ENCODE measurements at regions not wholly inside any gene's neighbourhood (a gene's known extent, or its start where the extent isn't known, plus 50 kb on each side); places are given as distances from the start of the nearest gene placed in this dataset.

- no peaks in the 10 kb centered on the region for H3K4me1 ChIP-seq (ENCODE audit: control insufficient read depth, low read depth, low read length)
- H3K79me1 ChIP-seq (ENCODE audit: low read length) = no peaks in the 10 kb centered on the region
- no peak overlapping the region for H2AK5ac ChIP-seq (ENCODE audit: low read length)
- no peak overlapping the region for H3K4ac ChIP-seq (ENCODE audit: low read depth, low read length)
- no peaks in the 10 kb centered on the region for H3K27me3 ChIP-seq (ENCODE audit: insufficient read depth, low read length, poor library complexity)
- DNase-seq = peak; percentile 26
- no peak overlapping the region for H3K4me2 ChIP-seq (ENCODE audit: low read length)
- no peak overlapping the region for H4K5ac ChIP-seq (ENCODE audit: low read length)
- H3K4me3 ChIP-seq (ENCODE audit: low read length) = no peak overlapping the region
- no peak overlapping the region for H2BK120ac ChIP-seq (ENCODE audit: low read depth, low read length)
- no peaks in the 10 kb centered on the region for H3K79me2 ChIP-seq (ENCODE audit: control insufficient read depth, insufficient read depth, low read length)
- H2BK5ac ChIP-seq (ENCODE audit: low read length) = no peak overlapping the region
- H2BK15ac ChIP-seq (replicated peaks; ENCODE audit: low read depth) = no peak overlapping the region
- H3K56ac ChIP-seq (ENCODE audit: low read length) = no peak overlapping the region
- no peaks in the 10 kb centered on the region for H3K36me3 ChIP-seq (ENCODE audit: control insufficient read depth, insufficient read depth, low read length)
- no peak overlapping the region for H4K8ac ChIP-seq (ENCODE audit: low read depth, low read length)
- H3K23ac ChIP-seq (ENCODE audit: low read length) = no peak overlapping the region
- WGBS (ENCODE audit: extremely low coverage, insufficient coverage, low lambda C conversion rate) = no CpG with 5 or more reads among the region's 9 CpGs
- H3K27ac ChIP-seq (ENCODE audit: low read depth, low read length) = no peak overlapping the region
- no peak overlapping the region for H3K18ac ChIP-seq (ENCODE audit: low read length)
- no peak overlapping the region for H3K9ac ChIP-seq (ENCODE audit: low read length)
These were observed 94.3 kb downstream of the PSMG1 start for GRCh38 chr21:39088831-39089380.

GRCh38 chr21:39088031-39088370 is 95.2 kb downstream of the PSMG1 start:
- no CpG with 5 or more reads among the region's 6 CpGs for WGBS (ENCODE audit: extremely low coverage, insufficient coverage, low lambda C conversion rate)
- Histone ChIP-seq H3K18ac (ENCODE audit: low read length) (no peak overlapping the region), H3K9ac (ENCODE audit: low read length) (no peak overlapping the region), H3K79me1 (ENCODE audit: low read length) (no peaks in the 10 kb centered on the region), H2BK5ac (ENCODE audit: low read length) (no peak overlapping the region), H3K79me2 (ENCODE audit: control insufficient read depth, insufficient read depth, low read length) (no peaks in the 10 kb centered on the region), H3K4me1 (ENCODE audit: control insufficient read depth, low read depth, low read length) (no peaks in the 10 kb centered on the region), H3K4me3 (ENCODE audit: low read length) (no peak overlapping the region), H3K56ac (ENCODE audit: low read length) (no peak overlapping the region), H3K23ac (ENCODE audit: low read length) (no peak overlapping the region), H4K8ac (ENCODE audit: low read depth, low read length) (no peak overlapping the region), H3K27ac (ENCODE audit: low read depth, low read length) (no peak overlapping the region), H3K36me3 (ENCODE audit: control insufficient read depth, insufficient read depth, low read length) (no peaks in the 10 kb centered on the region), H3K4me2 (ENCODE audit: low read length) (no peak overlapping the region), H3K27me3 (ENCODE audit: insufficient read depth, low read length, poor library complexity) (no peaks in the 10 kb centered on the region), H3K4ac (ENCODE audit: low read depth, low read length) (no peak overlapping the region), H2AK5ac (ENCODE audit: low read length) (no peak overlapping the region), H2BK15ac (replicated peaks; ENCODE audit: low read depth) (no peak overlapping the region), H4K5ac (ENCODE audit: low read length) (no peak overlapping the region), H2BK120ac (ENCODE audit: low read depth, low read length) (no peak overlapping the region)
- no peak for DNase-seq

DNA sequence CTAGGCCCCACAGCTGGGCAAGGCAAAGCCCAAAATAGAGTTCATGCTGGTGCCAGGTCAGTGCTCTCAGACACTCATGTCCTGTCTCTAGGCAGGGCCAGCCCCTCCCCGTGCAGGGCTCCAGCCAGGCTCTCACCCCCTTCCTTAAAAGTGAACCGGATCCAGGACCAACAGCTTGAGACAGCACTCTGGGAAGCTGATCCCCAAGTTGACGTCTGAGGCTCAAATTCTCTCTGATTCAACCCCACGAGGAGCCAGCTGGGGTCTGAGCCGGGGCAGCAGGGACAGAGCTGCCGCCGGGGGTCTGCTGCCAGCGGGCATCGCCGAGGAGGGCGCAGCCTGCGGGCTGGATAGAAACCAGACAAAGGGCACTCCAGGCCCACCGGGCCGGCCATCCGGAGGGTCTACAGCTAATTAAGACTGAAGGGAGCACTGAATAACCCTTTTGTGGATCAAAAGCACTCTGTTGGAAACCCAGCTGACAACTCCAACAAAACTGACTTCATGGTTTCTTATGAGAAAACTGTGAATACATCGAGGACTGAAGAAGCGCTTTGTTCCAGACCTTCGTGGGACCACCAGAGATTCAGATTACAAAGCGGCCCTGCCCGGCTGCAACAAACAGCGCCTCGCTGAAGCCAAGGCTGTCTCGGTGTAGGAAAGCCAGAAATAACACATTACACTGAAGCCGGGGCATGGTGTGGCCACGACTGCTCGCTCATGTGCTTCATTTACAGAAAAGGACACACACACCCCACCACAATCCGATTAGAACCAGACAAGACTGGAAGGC is 95.8 kb downstream of the PSMG1 start:
- Histone ChIP-seq H3K27ac (ENCODE audit: low read depth, low read length) (no peak overlapping the region), H3K9ac (ENCODE audit: low read length) (no peak overlapping the region), H3K4me2 (ENCODE audit: low read length) (no peak overlapping the region), H3K79me2 (ENCODE audit: control insufficient read depth, insufficient read depth, low read length) (no peaks in the 10 kb centered on the region), H4K8ac (ENCODE audit: low read depth, low read length) (no peak overlapping the region), H2BK5ac (ENCODE audit: low read length) (no peak overlapping the region), H3K4me1 (ENCODE audit: control insufficient read depth, low read depth, low read length) (no peaks in the 10 kb centered on the region), H3K18ac (ENCODE audit: low read length) (no peak overlapping the region), H3K56ac (ENCODE audit: low read length) (no peak overlapping the region), H3K79me1 (ENCODE audit: low read length) (no peaks in the 10 kb centered on the region), H2BK15ac (replicated peaks; ENCODE audit: low read depth) (no peak overlapping the region), H3K23ac (ENCODE audit: low read length) (no peak overlapping the region), H3K27me3 (ENCODE audit: insufficient read depth, low read length, poor library complexity) (no peaks in the 10 kb centered on the region), H2BK120ac (ENCODE audit: low read depth, low read length) (no peak overlapping the region), H4K5ac (ENCODE audit: low read length) (no peak overlapping the region), H3K4ac (ENCODE audit: low read depth, low read length) (no peak overlapping the region), H3K4me3 (ENCODE audit: low read length) (no peak overlapping the region), H2AK5ac (ENCODE audit: low read length) (no peak overlapping the region), H3K36me3 (ENCODE audit: control insufficient read depth, insufficient read depth, low read length) (no peaks in the 10 kb centered on the region)
- no peak for DNase-seq
- no CpG with 5 or more reads among the region's 27 CpGs for WGBS (ENCODE audit: extremely low coverage, insufficient coverage, low lambda C conversion rate)

GRCh38 chr21:39086547-39086946 is 96.7 kb downstream of the PSMG1 start:
- Histone ChIP-seq H3K27ac (ENCODE audit: low read depth, low read length) (no peak overlapping the region), H4K5ac (ENCODE audit: low read length) (no peak overlapping the region)

GRCh38 chr21:39085843-39086405 is 97.3 kb downstream of the PSMG1 start:
- H3K23ac ChIP-seq (ENCODE audit: low read length) = no peak overlapping the region
- H2AK5ac ChIP-seq (ENCODE audit: low read length) = no peak overlapping the region
- H3K4me3 ChIP-seq (ENCODE audit: low read length) = no peak overlapping the region
- H3K79me2 ChIP-seq (ENCODE audit: control insufficient read depth, insufficient read depth, low read length) = no peaks in the 10 kb centered on the region
- no peak overlapping the region for H3K4me2 ChIP-seq (ENCODE audit: low read length)
- H4K5ac ChIP-seq (ENCODE audit: low read length) = no peak overlapping the region
- no peak for DNase-seq
- peak overlapping the region; percentile 36 for H3K4ac ChIP-seq (ENCODE audit: low read depth, low read length)
- no peak overlapping the region for H3K18ac ChIP-seq (ENCODE audit: low read length)
- no peak overlapping the region for H3K56ac ChIP-seq (ENCODE audit: low read length)
- no peaks in the 10 kb centered on the region for H3K36me3 ChIP-seq (ENCODE audit: control insufficient read depth, insufficient read depth, low read length)
- H4K8ac ChIP-seq (ENCODE audit: low read depth, low read length) = no peak overlapping the region
- H3K9ac ChIP-seq (ENCODE audit: low read length) = no peak overlapping the region
- H2BK120ac ChIP-seq (ENCODE audit: low read depth, low read length) = no peak overlapping the region
- no peak overlapping the region for H3K27ac ChIP-seq (ENCODE audit: low read depth, low read length)
- no peak overlapping the region for H2BK5ac ChIP-seq (ENCODE audit: low read length)
- H3K4me1 ChIP-seq (ENCODE audit: control insufficient read depth, low read depth, low read length) = no peaks in the 10 kb centered on the region
- WGBS (ENCODE audit: extremely low coverage, insufficient coverage, low lambda C conversion rate) = no CpG with 5 or more reads among the region's 6 CpGs
- no peaks in the 10 kb centered on the region for H3K79me1 ChIP-seq (ENCODE audit: low read length)
- H2BK15ac ChIP-seq (replicated peaks; ENCODE audit: low read depth) = no peak overlapping the region
- H3K27me3 ChIP-seq (ENCODE audit: insufficient read depth, low read length, poor library complexity) = no peaks in the 10 kb centered on the region

More at GRCh38 chr21:39086547-39086946, 96.7 kb downstream of the PSMG1 start:
- no peaks in the 10 kb centered on the region for H3K27me3 ChIP-seq (ENCODE audit: insufficient read depth, low read length, poor library complexity)
- no peak overlapping the region for H4K8ac ChIP-seq (ENCODE audit: low read depth, low read length)
- no CpG with 5 or more reads among the region's 8 CpGs for WGBS (ENCODE audit: extremely low coverage, insufficient coverage, low lambda C conversion rate)
- no peak overlapping the region for H3K4me3 ChIP-seq (ENCODE audit: low read length)
- H3K9ac ChIP-seq (ENCODE audit: low read length) = no peak overlapping the region
- no peak overlapping the region for H3K4ac ChIP-seq (ENCODE audit: low read depth, low read length)
- no peak overlapping the region for H2BK15ac ChIP-seq (replicated peaks; ENCODE audit: low read depth)
- H2BK5ac ChIP-seq (ENCODE audit: low read length) = no peak overlapping the region
- no peaks in the 10 kb centered on the region for H3K79me1 ChIP-seq (ENCODE audit: low read length)
- no peak overlapping the region for H3K4me2 ChIP-seq (ENCODE audit: low read length)
- no peak overlapping the region for H3K18ac ChIP-seq (ENCODE audit: low read length)
- no peaks in the 10 kb centered on the region for H3K36me3 ChIP-seq (ENCODE audit: control insufficient read depth, insufficient read depth, low read length)
- H3K79me2 ChIP-seq (ENCODE audit: control insufficient read depth, insufficient read depth, low read length) = no peaks in the 10 kb centered on the region
- no peak overlapping the region for H2AK5ac ChIP-seq (ENCODE audit: low read length)
- no peak overlapping the region for H2BK120ac ChIP-seq (ENCODE audit: low read depth, low read length)
- no peak for DNase-seq
- no peak overlapping the region for H3K56ac ChIP-seq (ENCODE audit: low read length)
- H3K23ac ChIP-seq (ENCODE audit: low read length) = no peak overlapping the region
- no peaks in the 10 kb centered on the region for H3K4me1 ChIP-seq (ENCODE audit: control insufficient read depth, low read depth, low read length)
